Stimulated activated CD8-positive, alpha-beta memory T cell treated with anti-CD3 and anti-CD28 coated beads, Interleukin-12 subunit alpha, Interleukin-12 subunit beta, amount 100 ng/mL, for 1 hour (primary cell): ENCODE measurements at regions not wholly inside any gene's neighbourhood (a gene's known extent, or its start where the extent isn't known, plus 50 kb on each side); places are given as distances from the start of the nearest gene placed in this dataset.
"Not testable (repeated sequence)": the region's sequence is repeated elsewhere in the genome, so short reads cannot be mapped to it uniquely, and the experiment has no call there.

Experiments used
- DNase-seq: peaks from one replicate; pipeline ENCODE4 v3.0.0-alpha.2; 2020; ENCODE audit warnings: low read depth

DNA sequence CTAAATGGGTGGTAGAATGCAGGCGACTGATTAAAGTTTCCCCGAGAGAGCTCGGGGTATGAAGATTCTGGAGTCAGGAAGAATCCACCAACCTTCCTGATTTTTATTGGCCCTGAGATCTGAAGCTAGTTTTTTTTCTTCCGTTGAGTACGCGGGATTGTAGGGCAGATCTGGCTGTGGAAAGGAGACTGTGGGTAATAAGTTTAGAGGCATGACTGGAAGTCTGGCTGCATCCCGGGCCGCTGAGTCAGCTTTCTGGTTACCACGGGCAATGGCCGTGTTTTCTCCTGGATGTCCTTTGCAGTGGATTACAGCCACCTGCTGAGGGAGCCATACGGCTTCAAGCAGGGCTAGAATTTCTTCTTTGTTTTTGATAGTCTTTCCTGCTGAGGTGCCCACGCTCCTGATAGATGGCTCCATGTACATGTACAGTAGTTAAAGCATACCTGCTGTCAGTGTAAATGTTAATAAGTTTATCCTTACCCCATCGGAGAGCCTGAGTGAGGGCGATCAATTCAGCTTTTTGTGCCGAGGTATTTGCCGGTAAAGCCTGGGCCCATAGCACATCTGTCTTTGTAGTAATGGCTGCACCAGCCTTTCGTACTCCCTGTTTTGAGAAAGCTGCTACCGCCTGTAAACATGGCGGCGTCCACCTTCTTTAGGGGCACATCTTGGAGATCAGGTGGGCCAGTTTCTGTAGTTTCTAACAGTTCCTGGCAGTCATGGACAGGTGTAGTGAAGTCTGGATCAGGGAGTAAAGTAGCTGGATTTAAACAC is 154.0 kb downstream of the TRIM27 start:
- no peak for DNase-seq

DNA sequence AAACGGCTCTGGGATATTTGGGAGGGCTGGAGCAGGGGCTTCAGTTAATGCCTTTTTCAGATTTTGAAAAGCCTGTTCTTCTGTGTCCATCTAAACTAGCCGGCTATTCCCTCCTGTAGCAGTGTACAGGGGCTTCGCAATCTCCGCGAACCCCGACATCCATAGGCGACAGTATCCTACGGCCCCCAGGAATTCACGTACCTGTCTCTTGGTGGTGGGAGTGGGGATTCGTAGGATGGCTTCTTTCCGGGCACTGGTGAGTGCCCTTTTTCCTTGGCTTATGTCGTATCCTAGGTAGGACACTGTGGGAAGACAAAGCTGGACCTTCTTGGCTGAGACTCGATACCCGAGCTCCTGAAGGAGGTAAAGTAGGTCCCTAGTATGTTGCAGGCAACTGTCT is 153.1 kb downstream of the TRIM27 start:
- DNase-seq: no peak

GRCh38 chr6:28771401-28772267 is 152.2 kb downstream of the TRIM27 start:
- DNase-seq: no peak

DNA sequence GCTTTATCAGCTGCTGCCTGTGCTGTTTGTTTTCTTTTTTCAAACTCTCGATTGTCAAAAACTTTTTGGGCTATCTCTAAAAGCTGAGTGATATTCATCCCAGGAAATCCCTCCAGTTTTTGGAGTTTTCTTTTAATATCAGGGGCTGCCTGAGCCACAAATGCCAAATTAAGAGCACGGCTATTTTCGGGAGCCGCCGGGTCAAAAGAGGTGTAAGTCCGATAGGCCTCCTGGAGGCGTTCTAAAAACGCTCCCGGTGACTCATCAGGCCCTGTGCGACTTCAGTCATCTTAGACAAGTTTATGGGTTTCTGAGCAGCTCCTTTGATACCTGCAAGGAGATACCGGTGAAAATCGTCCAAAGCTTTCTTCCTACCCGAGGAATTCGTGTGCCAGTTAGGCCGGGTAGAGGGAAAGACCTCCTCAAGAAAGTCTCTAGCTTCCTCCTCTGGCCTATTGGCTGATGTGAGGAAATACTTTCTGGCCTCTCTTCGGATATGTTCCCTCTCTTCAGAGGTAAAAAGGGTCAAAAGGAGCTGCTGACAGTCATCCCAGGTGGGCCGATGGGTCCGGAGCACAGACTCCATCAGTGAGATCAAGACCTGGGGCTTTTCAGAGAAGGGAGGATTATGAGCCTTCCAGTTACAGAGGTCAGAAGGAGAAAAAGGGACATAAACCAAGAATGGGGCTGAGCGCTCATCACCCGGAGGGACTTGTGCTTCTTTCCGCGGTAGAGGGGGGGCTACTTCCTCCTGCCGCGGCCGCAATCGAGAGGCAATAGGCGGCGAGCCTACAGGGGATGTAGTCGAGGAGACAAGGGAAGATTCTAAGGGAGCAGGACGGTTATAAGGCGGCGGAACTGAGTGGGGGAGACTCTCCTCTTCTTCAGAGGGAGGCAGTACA is 151.1 kb downstream of the TRIM27 start:
- no peak for DNase-seq

DNA sequence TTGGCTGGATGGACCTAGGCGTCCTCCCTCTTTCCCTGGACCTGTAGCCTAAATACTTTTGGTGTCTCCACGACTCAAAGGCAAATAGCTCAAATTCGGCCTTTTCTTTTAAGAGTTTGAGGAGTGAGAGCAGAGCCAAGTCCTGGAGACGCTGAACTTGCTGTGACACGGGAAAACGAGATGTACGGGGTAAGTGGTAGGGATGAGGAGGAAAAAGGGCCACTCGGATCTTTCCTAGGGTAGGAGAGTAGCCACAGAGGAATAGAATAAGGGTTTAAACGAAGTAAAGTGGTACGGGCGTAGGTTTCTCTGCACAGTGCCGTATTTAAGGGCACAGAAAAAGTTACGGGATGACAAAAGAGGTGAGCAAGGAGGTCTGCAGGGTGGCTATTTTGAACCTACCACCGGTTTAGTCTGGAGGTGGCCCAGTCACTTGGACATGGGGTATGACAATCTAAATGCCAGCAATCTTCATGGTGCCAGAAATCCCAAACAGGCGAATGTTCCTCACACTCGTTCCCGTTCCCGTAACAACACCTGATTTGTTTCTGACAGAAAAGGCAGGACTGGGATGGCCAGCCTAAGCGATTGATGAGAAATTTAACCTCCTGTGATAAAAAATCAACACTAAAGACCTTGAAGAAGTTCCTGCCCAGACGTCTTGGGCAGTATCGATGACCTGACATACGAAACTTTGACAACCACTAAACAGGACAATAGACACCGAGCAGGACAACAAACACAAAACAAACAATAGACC is 149.3 kb downstream of the TRIM27 start:
- no peak for DNase-seq

- DNase-seq: no peak
Observed at GRCh38 chr6:28775052-28775376, 148.8 kb downstream of the TRIM27 start.

DNA sequence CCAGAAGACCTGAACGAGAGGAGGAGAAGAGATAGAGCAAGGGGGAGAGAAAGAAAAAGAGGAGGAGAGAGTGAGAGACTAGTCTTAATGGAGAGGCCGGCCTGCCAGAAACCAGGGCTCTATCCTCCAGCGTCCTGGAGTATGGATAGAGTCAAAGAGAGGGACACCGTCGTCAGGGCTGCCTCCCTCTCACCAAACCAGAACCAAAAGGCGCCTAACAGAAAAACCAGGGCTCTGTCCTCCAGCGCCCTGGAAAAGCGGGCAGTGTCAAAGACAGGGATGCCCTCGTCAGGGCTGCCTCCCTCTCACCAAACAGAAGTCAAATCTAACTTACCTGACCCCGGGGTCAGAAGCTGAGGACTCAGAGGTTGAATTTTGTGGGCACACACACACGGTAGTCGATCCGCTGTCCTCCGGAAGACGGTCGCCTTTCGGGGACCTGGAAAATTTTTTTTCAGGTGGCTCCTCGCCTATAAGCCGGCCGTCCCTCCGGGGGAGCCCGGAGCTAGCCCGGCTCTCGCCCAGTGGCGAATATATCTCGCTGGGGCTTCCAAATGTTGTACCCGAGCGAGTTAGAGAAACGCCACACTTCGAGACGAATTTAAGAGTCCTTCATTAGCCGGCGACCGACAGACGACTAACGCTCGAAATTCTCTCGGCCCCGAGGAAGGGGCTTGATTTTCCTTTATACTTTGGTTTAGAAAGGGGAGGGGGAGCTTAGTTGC is 148.2 kb downstream of the TRIM27 start:
- no peak for DNase-seq

DNA sequence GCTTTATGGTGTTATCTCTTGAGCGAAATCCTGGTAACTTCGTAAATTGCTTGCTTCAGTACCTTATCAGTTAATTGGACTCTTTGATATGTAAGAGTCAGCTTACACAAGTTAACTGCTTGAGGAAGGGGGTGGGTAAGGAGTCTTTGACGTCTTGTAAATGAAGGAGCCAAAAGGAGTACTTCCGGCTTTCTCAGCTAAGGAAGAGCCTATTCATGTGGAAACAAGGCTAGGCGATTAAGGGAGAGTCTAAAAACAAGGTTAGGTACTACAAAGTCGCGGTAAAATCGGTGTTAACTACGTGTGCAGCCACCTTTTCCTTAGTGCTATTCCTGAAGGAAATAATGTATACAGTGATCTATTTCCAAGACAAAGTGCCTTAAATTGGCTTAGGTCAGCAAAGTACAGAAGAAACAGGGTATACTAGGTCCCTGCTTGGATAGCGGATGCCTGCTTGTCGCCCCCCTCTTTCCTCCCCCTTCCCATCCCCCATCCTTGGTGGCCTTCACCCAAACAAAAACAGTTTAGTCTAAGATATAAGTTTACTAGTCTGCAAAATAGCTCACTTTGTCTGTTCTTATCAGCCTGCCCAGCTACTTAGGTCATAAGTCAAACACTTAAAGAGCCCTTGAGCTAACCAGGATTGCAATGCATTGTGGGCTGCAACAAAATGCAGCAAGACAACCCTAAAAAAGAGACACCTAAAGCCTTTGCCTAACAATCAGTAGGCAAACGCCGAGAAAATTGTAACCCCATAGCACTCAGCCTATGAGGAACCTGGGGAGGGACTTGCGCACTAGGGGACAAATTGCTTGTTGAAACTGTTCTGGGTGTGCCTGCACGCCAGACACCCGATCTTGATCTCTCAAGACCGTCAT is 147.3 kb downstream of the TRIM27 start:
- no peak for DNase-seq

DNA sequence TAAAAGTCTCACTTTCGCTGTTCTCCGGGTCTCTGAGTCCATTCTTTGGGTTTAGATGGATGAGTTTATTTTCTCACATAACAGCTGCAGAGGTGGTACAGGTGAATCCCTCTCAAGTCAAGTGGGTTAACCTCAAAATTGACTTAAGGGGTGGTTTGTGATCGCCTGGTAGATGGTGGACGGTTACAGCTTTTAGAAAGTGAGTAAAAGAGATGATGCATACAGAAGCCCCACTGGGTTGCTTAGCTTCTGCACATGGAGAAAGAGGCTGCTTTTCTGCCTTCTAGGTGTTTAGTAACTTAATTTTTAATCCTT is 146.7 kb downstream of the TRIM27 start:
- no peak for DNase-seq

- DNase-seq: no peak
Observed at GRCh38 chr6:28782113-28782673, 141.6 kb downstream of the TRIM27 start.

DNA sequence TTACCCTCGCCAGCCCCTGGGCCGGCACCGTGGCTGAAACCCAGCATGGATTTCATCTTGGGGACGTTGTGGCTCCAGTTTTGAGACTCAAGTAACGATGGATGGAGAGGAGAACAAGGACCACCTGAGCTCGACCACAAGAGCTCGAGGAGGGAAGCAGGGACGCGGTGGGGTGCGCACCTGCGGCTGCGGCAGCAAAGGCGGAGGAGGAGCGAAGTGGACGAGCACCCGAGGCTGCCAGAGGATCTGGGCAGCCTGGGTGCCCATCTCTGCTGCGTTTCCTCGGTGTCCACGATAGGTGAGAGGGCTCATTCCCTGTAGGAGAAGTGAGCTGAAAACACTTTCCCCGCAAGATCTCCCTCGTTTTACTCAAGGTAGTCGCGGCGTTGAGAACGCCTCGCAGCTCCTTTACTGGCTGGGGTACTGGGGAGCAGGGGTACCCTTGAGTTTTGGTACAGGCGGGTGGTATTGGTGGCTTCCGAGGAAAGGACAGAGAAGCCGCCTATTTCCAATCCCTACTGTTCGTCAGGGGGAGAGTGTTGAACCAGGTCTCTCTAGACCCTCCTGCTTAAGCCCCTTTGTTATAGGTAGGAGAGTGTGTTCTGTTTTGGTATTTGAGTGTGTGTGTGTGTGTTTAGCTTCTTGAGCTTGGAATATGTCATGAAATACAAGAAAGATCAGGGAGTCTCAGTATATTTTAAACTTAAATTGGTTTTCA is 137.7 kb downstream of the TRIM27 start:
- DNase-seq: no peak

GRCh38 chr6:28789553-28790083 is 134.2 kb downstream of the TRIM27 start:
- no peak for DNase-seq

GRCh38 chr6:28791002-28791383 is 132.8 kb downstream of the TRIM27 start:
- DNase-seq: no peak

GRCh38 chr6:28794175-28795002 is 129.4 kb downstream of the TRIM27 start:
- no peak for DNase-seq

- not testable (repeated sequence) for DNase-seq
Observed at GRCh38 chr6:28800647-28801046, 123.1 kb downstream of the TRIM27 start.

GRCh38 chr6:28802417-28803336 is 121.1 kb downstream of the TRIM27 start:
- no peak for DNase-seq

GRCh38 chr6:28803337-28803709 is 120.5 kb downstream of the TRIM27 start:
- DNase-seq: no peak
